GM19463 (cell line): ENCODE measurements at regions not wholly inside any gene's neighbourhood (a gene's known extent, or its start where the extent isn't known, plus 50 kb on each side); places are given as distances from the start of the nearest gene placed in this dataset.

ENCODE experiments used
- ATAC-seq: cut with Tn5 transposase; IDR thresholded peaks from one replicate; pipeline ENCODE4 v1.9.1; 2021; ENCODE audit warnings: mild to moderate bottlenecking, moderate library complexity; ENCODE audit not compliant: unreplicated experiment

DNA sequence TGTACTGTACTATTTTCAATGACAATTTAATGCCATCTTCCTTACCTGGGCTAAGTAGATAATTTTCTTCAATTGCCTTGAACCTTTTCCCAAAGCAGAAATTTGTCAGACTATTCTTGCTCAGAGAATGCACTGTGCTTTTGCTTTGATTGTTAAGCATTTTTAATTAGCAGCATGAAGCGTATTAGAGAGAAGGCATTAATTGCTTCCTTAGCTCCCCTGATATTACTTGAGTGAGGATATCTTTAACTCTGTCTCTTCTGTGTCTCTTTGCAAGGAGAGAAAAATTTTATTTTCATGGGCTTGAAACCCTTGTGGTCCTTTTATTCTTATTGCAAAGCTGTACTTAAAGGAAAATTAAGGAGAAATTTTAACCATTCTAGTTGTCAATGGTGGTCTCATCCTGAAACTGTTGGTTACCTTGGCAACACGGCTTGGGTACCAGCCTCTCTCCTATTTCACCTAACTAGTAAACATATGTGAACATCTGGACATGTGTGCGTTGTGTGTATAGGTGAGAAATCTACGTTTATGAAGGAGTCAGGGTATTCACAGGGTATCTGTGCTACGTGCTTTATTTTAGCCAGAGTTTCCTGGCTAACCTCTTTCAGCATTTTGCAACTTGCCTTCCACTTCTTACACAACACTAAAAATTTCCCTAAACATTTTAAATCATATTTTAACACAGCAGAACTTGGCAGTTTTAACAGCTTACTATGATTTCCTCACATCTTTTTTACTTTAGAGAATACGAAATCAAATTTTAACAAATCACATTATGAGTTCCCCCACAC, 225.5 kb downstream of the KLF5 start:
- no peak for ATAC-seq

DNA sequence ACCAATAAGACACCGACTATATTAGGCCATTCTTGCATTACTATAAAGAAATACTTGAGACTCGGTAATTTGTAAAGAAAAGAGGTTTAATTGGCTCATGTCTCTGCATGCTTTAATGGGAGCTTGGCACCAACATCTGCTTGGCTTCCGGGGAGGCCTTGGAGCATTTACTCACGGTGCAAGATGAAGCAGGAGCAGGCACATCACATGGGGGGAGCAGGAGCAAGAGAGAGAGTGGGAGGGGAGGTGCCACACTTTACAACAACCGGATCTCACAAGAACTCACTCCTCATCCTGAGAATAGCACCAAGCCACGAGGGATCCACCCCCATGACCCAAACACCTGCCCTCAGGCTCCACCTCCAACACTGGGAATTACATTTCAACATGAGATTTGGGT, 224.8 kb downstream of the KLF5 start:
- no peak for ATAC-seq

GRCh38 chr13:73281746-73282145, 222.9 kb downstream of the KLF5 start:
- ATAC-seq: no peak

DNA sequence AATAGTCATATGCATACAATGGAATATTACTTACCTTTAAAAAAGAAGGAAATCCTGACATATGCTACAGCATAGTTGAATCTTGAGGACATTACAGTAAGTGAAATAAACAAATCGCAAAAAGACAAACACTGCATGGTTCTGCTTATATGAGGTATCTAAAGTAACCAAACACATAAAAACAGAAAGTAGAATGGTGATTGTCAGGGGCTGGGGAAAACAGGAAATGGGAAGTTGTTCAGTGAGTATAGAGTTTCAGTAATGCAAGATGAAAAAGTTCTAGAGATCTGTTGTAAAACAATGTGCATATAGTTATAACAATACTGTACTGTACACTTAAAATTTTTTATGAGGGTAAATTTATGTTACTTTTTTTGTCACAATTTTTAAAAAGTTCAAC, 219.4 kb downstream of the KLF5 start:
- peak; percentile 76 for ATAC-seq

GRCh38 chr13:73275163-73275562, 216.4 kb downstream of the KLF5 start:
- no peak for ATAC-seq

GRCh38 chr13:73274147-73274546, 215.3 kb downstream of the KLF5 start:
- ATAC-seq: no peak

GRCh38 chr13:73273745-73274144, 214.9 kb downstream of the KLF5 start:
- ATAC-seq: no peak

DNA sequence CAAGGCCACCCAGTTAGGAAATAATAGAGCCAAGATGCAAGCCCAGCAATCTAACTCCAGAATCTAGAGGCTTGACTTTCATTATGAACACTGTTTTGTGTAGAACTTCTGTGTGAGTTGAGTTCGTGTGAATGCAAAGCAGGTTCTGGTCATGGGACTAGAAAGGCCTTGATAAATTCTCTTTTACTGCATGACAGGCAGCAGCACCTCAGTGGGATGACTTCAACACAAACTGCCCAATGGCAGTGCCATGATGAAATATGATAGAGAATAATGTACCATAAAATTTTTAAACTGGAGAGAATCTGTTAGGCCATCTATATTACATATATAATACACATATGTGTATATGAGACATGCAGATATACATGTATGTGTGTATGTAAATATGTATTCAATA, 214.5 kb downstream of the KLF5 start:
- no peak for ATAC-seq

GRCh38 chr13:73272831-73273230, 214.0 kb downstream of the KLF5 start:
- ATAC-seq: no peak

- no peak for ATAC-seq
These were observed 209.5 kb downstream of the KLF5 start for GRCh38 chr13:73268306-73268705.

- no peak for ATAC-seq
These were observed 207.9 kb downstream of the KLF5 start for GRCh38 chr13:73266640-73267180.

DNA sequence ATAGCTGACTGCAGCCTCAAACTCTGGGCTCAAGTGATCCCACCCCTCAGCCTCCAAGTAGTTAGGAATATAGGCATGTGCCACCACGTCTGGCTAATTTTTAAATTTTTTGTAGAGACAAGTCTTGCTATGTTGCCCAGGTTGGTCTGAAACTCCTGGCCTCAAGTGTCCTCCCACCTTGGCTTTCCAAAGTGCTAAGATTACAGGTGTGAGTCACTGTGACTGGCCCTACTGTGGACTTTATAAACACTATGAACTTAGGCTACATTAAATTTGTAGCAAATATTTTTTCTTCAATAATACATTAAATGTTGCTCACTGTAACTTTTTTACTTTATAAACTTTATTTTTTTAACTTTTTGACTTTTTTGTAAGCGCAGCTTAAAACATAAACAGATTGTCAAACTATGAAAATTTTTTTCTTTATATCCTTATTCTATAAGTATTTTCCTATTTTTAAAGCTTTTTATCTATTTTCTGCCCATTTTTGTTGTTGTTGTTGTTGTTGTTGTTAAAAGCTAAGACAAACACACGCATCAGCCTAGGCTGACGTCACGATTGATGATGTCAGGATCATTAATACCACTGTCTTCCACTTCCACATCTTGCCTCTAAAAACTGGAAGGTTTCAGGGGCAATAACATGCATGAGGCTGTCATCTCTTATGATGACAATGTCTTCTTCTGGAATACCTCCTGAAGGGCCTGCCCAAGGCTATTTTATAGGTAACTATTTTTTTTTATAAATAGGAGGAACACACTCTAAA, 204.2 kb downstream of the KLF5 start:
- ATAC-seq: no peak

- ATAC-seq: no peak
These were observed 203.0 kb downstream of the KLF5 start for GRCh38 chr13:73261739-73262216.

DNA sequence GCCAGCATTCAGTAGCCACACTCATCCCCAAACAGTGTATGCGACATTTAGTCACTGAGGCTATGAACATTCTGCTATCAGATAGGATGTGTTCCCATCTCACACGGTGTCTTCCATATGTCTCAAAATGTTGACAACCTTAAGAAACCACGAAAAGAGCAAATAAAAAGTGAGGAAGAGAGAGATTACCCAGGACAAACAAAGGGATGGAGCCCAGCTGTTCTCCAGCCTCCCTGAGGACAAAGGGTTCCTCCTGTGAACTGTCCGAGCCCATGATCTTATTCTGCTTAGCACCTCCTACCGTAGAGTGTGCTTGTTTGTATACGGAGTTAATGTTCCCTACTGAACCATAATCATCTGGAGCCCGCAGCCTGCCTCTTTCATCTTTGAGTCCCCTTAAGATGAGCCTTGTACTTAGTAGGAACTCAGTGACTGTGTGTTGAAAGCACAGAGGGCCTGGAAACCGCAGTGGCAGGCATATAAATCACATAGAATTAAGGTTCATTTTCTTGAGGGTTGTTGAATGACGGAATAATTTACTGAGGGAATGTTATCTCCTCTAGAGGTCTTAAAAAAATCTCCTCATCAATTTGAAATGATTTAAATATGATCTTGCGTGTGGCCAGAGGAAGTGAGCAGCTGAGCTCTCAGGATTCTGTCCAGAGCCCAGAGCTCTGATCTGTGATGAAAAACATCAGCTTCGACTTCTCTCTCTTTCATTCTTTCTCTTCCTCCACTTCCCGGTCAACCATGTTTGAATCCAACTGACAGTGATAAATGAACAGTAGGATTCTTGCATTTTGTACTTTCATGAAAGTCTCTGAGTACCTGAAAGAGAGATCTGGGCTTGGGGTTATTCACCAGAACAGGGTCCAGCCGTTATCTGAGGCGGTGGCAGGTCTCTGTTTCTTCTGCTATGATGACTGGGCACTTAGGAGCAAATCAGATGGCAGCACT, 200.5 kb downstream of the KLF5 start:
- no peak for ATAC-seq

- ATAC-seq: no peak
These were observed 199.6 kb downstream of the KLF5 start for GRCh38 chr13:73258406-73258805.

- ATAC-seq: no peak
These were observed 196.0 kb downstream of the KLF5 start for GRCh38 chr13:73254827-73255226.

- ATAC-seq: no peak
These were observed 192.9 kb downstream of the KLF5 start for GRCh38 chr13:73251626-73252265.

- ATAC-seq: no peak
These were observed 191.3 kb downstream of the KLF5 start for GRCh38 chr13:73250061-73250460.

DNA sequence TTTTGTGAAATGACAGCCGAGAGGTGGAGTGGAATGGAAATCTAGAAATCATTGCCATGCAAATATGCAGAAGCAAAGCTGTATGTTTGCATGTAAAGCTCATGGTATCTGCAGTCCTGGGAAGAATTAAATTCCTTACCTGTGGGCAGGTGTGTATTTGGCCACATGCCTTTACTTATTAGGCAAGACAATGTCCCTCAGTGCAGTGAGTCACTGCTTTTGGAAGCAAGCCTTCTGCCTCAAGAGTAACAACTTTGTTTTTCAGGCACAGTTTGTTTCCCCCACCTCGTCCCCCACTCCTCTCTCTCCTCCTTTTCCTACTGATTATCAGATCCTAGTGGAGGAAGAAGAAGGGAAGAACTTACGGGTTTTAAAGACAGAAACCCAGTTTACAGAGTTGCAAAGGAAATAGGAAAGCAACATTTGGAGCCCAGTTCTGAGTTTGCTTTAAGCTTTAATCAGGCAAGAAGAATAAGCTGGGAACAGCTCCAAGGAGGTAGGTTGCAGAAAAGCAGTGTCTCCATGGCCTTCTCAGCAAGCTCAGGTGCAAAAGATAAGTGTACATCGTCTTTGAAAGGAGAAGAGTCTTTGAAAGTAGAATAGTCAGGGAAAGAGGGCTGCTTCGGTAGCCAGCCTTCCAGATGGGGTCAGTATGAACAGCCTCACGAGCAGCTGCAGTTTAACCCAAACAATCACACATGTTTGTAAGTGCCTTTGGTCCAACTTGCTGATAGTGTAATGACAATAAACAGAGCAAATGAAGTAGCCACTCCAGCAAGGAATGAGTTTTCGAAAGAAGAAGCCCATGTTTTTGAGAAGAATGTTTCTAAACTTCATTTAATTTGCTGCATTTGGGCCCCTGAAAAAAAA, 190.1 kb downstream of the KLF5 start:
- ATAC-seq: no peak
